IgD-negative memory B cell (primary cell): ENCODE measurements at regions not wholly inside any gene's neighbourhood (a gene's known extent, or its start where the extent isn't known, plus 50 kb on each side); places are given as distances from the start of the nearest gene placed in this dataset.
"Not testable (repeated sequence)": the region's sequence is repeated elsewhere in the genome, so short reads cannot be mapped to it uniquely, and the experiment has no call there.

Source experiments
- H3K27ac Mint-ChIP-seq, 3 donors: one replicate each; pipeline ENCODE4 v1.8.0; 2020 to 2022; ENCODE audit warnings: mild to moderate bottlenecking in 3 of 3, mixed read lengths in 3 of 3, moderate library complexity in 1 of 3
- H3K27me3 Mint-ChIP-seq: one replicate; pipeline ENCODE4 v1.8.0; 2021; ENCODE audit warnings: mixed read lengths
- H3K36me3 Mint-ChIP-seq: one replicate; pipeline ENCODE4 v1.8.0; 2020; ENCODE audit warnings: mild to moderate bottlenecking, mixed read lengths
- H3K4me1 Mint-ChIP-seq, 3 donors: one replicate each; pipeline ENCODE4 v1.8.0; 2020 to 2022; ENCODE audit warnings: mixed read lengths in 3 of 3, mild to moderate bottlenecking in 1 of 3
- H3K4me3 Mint-ChIP-seq, 4 donors: one replicate each; pipeline ENCODE4 v1.8.0; 2020 to 2022; ENCODE audit warnings: mild to moderate bottlenecking in 4 of 4, mixed read lengths in 4 of 4, moderate library complexity in 3 of 4
- H3K9me3 Mint-ChIP-seq, 3 donors: one replicate each; pipeline ENCODE4 v1.8.0; 2020 to 2021; ENCODE audit warnings: mixed read lengths in 3 of 3, mild to moderate bottlenecking in 1 of 3

- H3K36me3 Mint-ChIP-seq, result peaks cover 1% of the 10 kb centered on the region
- peaks cover 0 to 6% (median 6%) of the 10 kb centered on the region in 3 donors for H3K4me1 Mint-ChIP-seq
- H3K27ac Mint-ChIP-seq, result no peak overlapping the region
Measured at GRCh38 chr12:46064548-46064947, 74.2 kb upstream of the SCAF11 start.

DNA sequence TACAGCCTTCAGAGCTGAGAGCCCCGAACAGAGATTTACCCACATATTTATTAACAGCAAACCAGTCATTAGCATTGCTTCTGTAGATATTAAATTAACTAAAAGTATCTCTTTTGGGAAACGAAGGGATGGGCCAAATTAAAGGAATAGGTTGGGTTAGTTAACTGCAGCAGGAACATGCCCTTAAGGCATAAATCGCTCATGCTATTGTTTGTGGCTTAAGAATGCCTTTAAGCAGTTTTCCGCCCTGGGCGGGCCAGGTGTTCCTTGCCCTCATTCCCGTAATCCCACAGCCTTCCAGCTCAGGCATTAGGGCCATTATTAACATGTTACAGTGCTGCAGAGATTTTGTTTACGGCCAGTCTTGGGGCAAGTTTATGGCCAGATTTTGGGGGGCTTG is 68.3 kb upstream of the SCAF11 start:
- H3K4me3 Mint-ChIP-seq, H3K27ac Mint-ChIP-seq, H3K4me1 Mint-ChIP-seq, H3K36me3 Mint-ChIP-seq, H3K27me3 Mint-ChIP-seq: not testable (repeated sequence)
- peaks cover 12 to 19% (median 15%) of the 10 kb centered on the region in 3 donors for H3K9me3 Mint-ChIP-seq

More at GRCh38 chr12:46064548-46064947, 74.2 kb upstream of the SCAF11 start:
- H3K4me3 Mint-ChIP-seq, result no peak overlapping the region
- peaks cover 0 to 6% (median 3%) of the 10 kb centered on the region in 3 donors for H3K9me3 Mint-ChIP-seq
- peaks cover 2% of the 10 kb centered on the region for H3K27me3 Mint-ChIP-seq

DNA sequence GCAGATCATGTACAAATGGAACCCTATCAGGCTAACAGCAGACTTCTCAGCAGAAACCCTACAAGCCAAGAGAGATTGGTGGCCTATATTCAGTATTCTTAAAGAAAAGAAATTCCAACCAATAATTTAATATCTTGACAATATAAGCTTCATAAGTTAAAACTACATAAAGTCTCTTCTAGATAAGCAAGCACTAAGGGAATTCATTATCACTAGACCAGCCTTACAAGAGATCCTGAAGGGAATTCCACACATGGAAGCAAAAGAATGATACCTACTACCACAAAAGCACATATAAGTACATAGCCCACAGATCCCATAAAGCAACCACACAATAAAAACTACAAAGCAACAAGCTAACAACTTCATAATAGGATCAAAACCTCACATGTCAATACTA is 60.4 kb upstream of the SCAF11 start:
- no peak overlapping the region for H3K27ac Mint-ChIP-seq
- H3K4me3 Mint-ChIP-seq, result no peak overlapping the region
- peaks cover 8 to 42% (median 26%) of the 10 kb centered on the region in 3 donors for H3K9me3 Mint-ChIP-seq
- H3K4me1 Mint-ChIP-seq, result no peaks in the 10 kb centered on the region
- H3K27me3 Mint-ChIP-seq, result peaks cover 8% of the 10 kb centered on the region
- H3K36me3 Mint-ChIP-seq, result peaks cover 8% of the 10 kb centered on the region

DNA sequence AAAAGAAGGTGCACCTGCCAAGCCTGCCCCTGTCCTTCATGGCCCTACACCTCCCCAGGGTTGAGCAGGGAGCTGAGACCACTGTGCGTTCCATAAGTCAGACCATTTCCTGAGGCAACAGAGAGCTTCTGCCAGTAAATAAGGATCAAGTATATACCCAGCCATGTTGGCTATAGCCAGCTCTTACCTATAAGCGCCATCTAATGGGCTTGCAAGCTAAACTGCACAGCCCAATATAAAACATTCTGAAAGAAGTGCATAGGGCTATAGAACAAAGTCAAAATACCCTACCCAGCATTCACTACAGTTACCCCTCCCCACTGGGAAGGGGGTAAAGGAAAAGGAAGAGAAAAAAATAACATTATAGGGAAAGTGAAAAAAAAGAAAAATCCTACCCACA is 59.3 kb upstream of the SCAF11 start:
- peaks cover 8% of the 10 kb centered on the region for H3K27me3 Mint-ChIP-seq
- H3K36me3 Mint-ChIP-seq, result peaks cover 8% of the 10 kb centered on the region
- no peaks in the 10 kb centered on the region for H3K4me1 Mint-ChIP-seq
- no peak overlapping the region for H3K27ac Mint-ChIP-seq
- H3K9me3 Mint-ChIP-seq, result peaks cover 8 to 40% (median 28%) of the 10 kb centered on the region in 3 donors
- no peak overlapping the region for H3K4me3 Mint-ChIP-seq

DNA sequence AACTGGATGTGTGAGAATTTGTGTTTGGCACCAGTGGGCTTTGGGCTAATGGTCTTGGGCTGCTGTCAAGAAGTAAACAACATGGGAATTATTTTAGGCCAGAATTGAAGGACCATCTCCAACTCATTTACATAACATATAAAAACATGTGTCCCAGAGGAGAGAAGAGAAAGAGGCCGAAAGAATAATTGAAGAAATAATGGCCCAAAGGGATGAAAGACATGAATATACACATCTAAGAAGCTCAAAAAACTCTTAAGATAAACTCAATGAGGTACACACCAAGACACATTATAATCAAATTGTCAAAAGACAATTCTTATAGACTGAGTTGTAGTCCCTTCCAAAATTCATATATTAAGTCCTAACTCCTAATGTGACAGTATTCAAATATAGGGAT is 56.1 kb upstream of the SCAF11 start:
- H3K27me3 Mint-ChIP-seq, result peaks cover 8% of the 10 kb centered on the region
- no peaks in the 10 kb centered on the region for H3K4me1 Mint-ChIP-seq
- no peak overlapping the region for H3K4me3 Mint-ChIP-seq
- H3K36me3 Mint-ChIP-seq, result peaks cover 5% of the 10 kb centered on the region
- H3K27ac Mint-ChIP-seq, result no peak overlapping the region
- peaks cover 7 to 35% (median 29%) of the 10 kb centered on the region in 3 donors for H3K9me3 Mint-ChIP-seq

- peaks cover 2% of the 10 kb centered on the region for H3K36me3 Mint-ChIP-seq
Measured at GRCh38 chr12:46043972-46044520, 53.7 kb upstream of the SCAF11 start.

More at GRCh38 chr12:46043972-46044520, 53.7 kb upstream of the SCAF11 start:
- Mint-ChIP-seq H3K4me3 (no peak overlapping the region), H3K27me3 (peaks cover 8% of the 10 kb centered on the region), H3K9me3 (peaks cover 8 to 26% (median 19%) of the 10 kb centered on the region in 3 donors), H3K27ac (no peak overlapping the region), H3K4me1 (no peaks in the 10 kb centered on the region)
